ENCODE measurements at regions not wholly inside any gene's neighbourhood (a gene's known extent, or its start where the extent isn't known, plus 50 kb on each side); places are given as distances from the start of the nearest gene placed in this dataset.
"Not testable (repeated sequence)": the region's sequence is repeated elsewhere in the genome, so short reads cannot be mapped to it uniquely, and the experiment has no call there.

GRCh38 chr2:238543732-238544131 lies 117.0 kb downstream of the ASB1 start:
- not testable (repeated sequence) for TF ChIP-seq EZH2phosphoT487 (IDR thresholded peaks at IDR 0.05; ENCODE audit: borderline replicate concordance, low read depth, low read length); CTCF (conservative IDR thresholded peaks at IDR 0.05; ENCODE audit: low read length)

All from OCI-LY7 (cell line).